RWPE1 (cell line): ENCODE measurements at regions not wholly inside any gene's neighbourhood (a gene's known extent, or its start where the extent isn't known, plus 50 kb on each side); places are given as distances from the start of the nearest gene placed in this dataset.

ENCODE experiments used
- CTCF ChIA-PET: fragments of 350-600 bp; sonication (Branson Sonifier 250); formaldehyde crosslinking; extraction: SDS; loops from one replicate; lab custom pipeline; 2021; lab: Yijun Ruan, JAX
- POLR2A ChIA-PET: fragments of 400-600 bp; formaldehyde crosslinking; extraction: SDS; loops from one replicate; lab custom pipeline; 2020; ENCODE audit warnings: antibody characterized with exemption; ENCODE audit not compliant: low non-redundant PET; lab: Yijun Ruan, JAX
- DNase-seq: peaks from one replicate; pipeline ENCODE4 v3.0.0; 2012; ENCODE audit warnings: low spot score
- H3K27ac ChIP-seq: fragments of 450-650 bp; 2 replicates; pipeline ENCODE4 v1.5.1; 2017
- CTCF ChIP-seq: fragments of 450-650 bp; conservative IDR thresholded peaks from 2 replicates; pipeline ENCODE4 v1.5.1; 2017; ENCODE audit warnings: low read depth, mild to moderate bottlenecking

GRCh38 chr6:132142768-132143167 is 191.6 kb upstream of the CCN2 start:
- DNase-seq: no peak
- ChIA-PET CTCF (no interaction called here), POLR2A (no interaction called here)
- TF ChIP-seq CTCF: no peak
- no peak overlapping the region for H3K27ac ChIP-seq

GRCh38 chr6:132142308-132142707 is 191.1 kb upstream of the CCN2 start:
- TF ChIP-seq CTCF: no peak
- CTCF ChIA-PET: no interaction called here
- no peak for DNase-seq
- POLR2A ChIA-PET: no interaction called here
- no peak overlapping the region for H3K27ac ChIP-seq

GRCh38 chr6:132140189-132140588 is 189.0 kb upstream of the CCN2 start:
- DNase-seq: no peak
- CTCF ChIA-PET: no interaction called here
- H3K27ac ChIP-seq: no peak overlapping the region
- TF ChIP-seq CTCF: no peak
- POLR2A ChIA-PET: no interaction called here

- ChIA-PET CTCF (no interaction called here), POLR2A (no interaction called here)
- H3K27ac ChIP-seq: no peak overlapping the region
- TF ChIP-seq CTCF: no peak
- DNase-seq: no peak
Measured at GRCh38 chr6:132139611-132140010, 188.4 kb upstream of the CCN2 start.

- no peak overlapping the region for H3K27ac ChIP-seq
- DNase-seq: no peak
- ChIA-PET CTCF (no interaction called here), POLR2A (no interaction called here)
- TF ChIP-seq CTCF: no peak
Measured at GRCh38 chr6:132136981-132137380, 185.8 kb upstream of the CCN2 start.

GRCh38 chr6:132135409-132135808 is 184.2 kb upstream of the CCN2 start:
- DNase-seq: no peak
- H3K27ac ChIP-seq: no peak overlapping the region
- CTCF ChIA-PET: no interaction called here
- POLR2A ChIA-PET: no interaction called here
- TF ChIP-seq CTCF: no peak
